ENCODE measurements at regions not wholly inside any gene's neighbourhood (a gene's known extent, or its start where the extent isn't known, plus 50 kb on each side); places are given as distances from the start of the nearest gene placed in this dataset.
"Not testable (repeated sequence)": the region's sequence is repeated elsewhere in the genome, so short reads cannot be mapped to it uniquely, and the experiment has no call there.

- DNase-seq (ENCODE audit: low spot score): no peak
- TF ChIP-seq CTCF (IDR thresholded peaks at IDR 0.05; ENCODE audit: extremely low read depth, missing control alignments): no peak
These were observed 634.0 kb upstream of the SEMA3D start for GRCh38 chr7:85820702-85821443.

- no peak for DNase-seq (ENCODE audit: low spot score)
- no peak for TF ChIP-seq CTCF (IDR thresholded peaks at IDR 0.05; ENCODE audit: extremely low read depth, missing control alignments)
These were observed 628.7 kb upstream of the SEMA3D start for GRCh38 chr7:85815526-85815925.

GRCh38 chr7:85806321-85806720 is 619.5 kb upstream of the SEMA3D start:
- DNase-seq (ENCODE audit: low spot score): no peak
- no peak for TF ChIP-seq CTCF (IDR thresholded peaks at IDR 0.05; ENCODE audit: extremely low read depth, missing control alignments)

DNA sequence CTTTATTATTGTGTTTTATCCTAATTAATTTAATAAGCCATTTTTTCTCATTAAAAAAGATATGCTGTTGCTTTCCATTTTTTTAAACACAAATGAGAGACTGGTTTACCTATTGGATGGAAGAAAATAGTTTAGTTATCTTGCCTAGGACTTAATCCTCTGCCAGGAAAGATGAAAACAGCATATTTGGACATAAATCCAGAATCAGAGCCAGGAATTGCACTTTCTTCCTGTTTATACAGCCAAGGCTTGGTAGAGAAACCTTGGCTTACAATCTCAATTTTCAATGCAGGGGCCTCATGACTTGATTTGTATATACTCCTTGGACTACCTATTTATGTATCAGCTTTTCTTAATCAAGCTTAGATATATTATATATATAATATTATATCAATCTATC is 618.8 kb upstream of the SEMA3D start:
- DNase-seq (ENCODE audit: low spot score): no peak
- no peak for TF ChIP-seq CTCF (IDR thresholded peaks at IDR 0.05; ENCODE audit: extremely low read depth, missing control alignments)

DNA sequence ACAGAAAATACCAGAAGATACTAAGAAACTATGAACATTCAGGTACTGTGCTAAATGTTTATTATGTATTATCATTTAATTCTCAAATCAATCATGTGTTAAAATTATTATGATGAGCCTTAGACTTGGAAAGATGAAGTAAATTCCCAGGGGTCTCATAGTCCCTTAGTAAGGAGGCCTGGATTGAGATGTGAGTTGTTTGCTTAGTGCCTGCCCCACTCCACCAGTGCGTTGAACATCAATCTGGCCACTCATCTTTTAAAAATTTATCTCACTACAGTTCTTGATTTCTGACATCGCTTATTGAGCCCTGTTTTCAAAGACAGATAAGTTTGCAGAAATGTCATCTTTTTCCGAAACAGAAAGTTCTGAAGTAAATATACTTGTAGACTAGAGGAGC is 618.4 kb upstream of the SEMA3D start:
- no peak for TF ChIP-seq CTCF (IDR thresholded peaks at IDR 0.05; ENCODE audit: extremely low read depth, missing control alignments)
- no peak for DNase-seq (ENCODE audit: low spot score)

GRCh38 chr7:85802211-85802610 is 615.4 kb upstream of the SEMA3D start:
- no peak for DNase-seq (ENCODE audit: low spot score)
- no peak for TF ChIP-seq CTCF (IDR thresholded peaks at IDR 0.05; ENCODE audit: extremely low read depth, missing control alignments)

DNA sequence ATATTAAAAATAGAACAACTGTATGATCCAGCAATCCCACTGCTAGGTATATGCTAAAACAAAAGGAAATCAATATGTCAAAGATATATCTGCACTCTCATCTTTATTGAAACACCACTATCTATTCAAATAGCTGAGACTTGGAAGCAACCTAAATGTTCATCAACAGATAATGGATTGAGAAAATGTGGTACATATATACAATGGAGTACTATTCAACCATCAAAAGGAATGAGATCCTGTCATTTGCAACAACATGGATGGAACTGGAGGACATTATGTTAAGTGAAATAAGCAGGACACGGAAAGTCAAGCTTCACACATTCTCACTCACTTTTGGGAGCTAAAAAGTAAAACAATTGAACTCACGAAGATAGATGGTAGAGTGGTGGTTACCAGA is 610.1 kb upstream of the SEMA3D start:
- DNase-seq (ENCODE audit: low spot score): no peak
- TF ChIP-seq CTCF (IDR thresholded peaks at IDR 0.05; ENCODE audit: extremely low read depth, missing control alignments): no peak

GRCh38 chr7:85791098-85791497 is 604.2 kb upstream of the SEMA3D start:
- not testable (repeated sequence) for DNase-seq (ENCODE audit: low spot score)
